Left ventricle myocardium inferior (tissue), 1 donor: ENCODE measurements at regions not wholly inside any gene's neighbourhood (a gene's known extent, or its start where the extent isn't known, plus 50 kb on each side); places are given as distances from the start of the nearest gene placed in this dataset.

Experiments
- DNase-seq: peaks from one replicate; pipeline ENCODE4 v3.0.0-alpha.2; 2020
- H3K27ac ChIP-seq: fragments of 200-600 bp; replicated peaks from 2 replicates; pipeline ENCODE4 v1.8.0; 2021
- H3K27me3 ChIP-seq: fragments of 200-600 bp; 2 replicates; pipeline ENCODE4 v1.8.0; 2021; ENCODE audit warnings: low read depth
- H3K36me3 ChIP-seq: fragments of 200-600 bp; 2 replicates; pipeline ENCODE4 v1.8.0; 2021
- H3K4me1 ChIP-seq: fragments of 200-600 bp; 2 replicates; pipeline ENCODE4 v1.8.0; 2021
- H3K4me3 ChIP-seq: fragments of 200-600 bp; 2 replicates; pipeline ENCODE4 v1.8.0; 2021; ENCODE audit warnings: mild to moderate bottlenecking, moderate library complexity
- H3K9me3 ChIP-seq: fragments of 200-600 bp; replicated peaks from 2 replicates; pipeline ENCODE4 v1.8.0; 2021
- intact Hi-C: fragments of 100-400 bp; cut with micrococcal nuclease; formaldehyde crosslinking; loops from one replicate; pipeline ENCODE4 v1.11.0; 2022
- TF ChIP-seq, protein P1 (sequence below): fragments of 200-600 bp; IDR thresholded peaks from 2 replicates; pipeline ENCODE4 v1.8.0; 2021; ENCODE audit warnings: antibody characterized with exemption, mild to moderate bottlenecking, borderline replicate concordance
- donor health status: DM: no; HTN: yes; CAD: no; lungs with severe emphysema.

GRCh38 chr17:36840796-36841195 lies 96.5 kb upstream of the LHX1 start:
- TF ChIP-seq, protein P1, sequence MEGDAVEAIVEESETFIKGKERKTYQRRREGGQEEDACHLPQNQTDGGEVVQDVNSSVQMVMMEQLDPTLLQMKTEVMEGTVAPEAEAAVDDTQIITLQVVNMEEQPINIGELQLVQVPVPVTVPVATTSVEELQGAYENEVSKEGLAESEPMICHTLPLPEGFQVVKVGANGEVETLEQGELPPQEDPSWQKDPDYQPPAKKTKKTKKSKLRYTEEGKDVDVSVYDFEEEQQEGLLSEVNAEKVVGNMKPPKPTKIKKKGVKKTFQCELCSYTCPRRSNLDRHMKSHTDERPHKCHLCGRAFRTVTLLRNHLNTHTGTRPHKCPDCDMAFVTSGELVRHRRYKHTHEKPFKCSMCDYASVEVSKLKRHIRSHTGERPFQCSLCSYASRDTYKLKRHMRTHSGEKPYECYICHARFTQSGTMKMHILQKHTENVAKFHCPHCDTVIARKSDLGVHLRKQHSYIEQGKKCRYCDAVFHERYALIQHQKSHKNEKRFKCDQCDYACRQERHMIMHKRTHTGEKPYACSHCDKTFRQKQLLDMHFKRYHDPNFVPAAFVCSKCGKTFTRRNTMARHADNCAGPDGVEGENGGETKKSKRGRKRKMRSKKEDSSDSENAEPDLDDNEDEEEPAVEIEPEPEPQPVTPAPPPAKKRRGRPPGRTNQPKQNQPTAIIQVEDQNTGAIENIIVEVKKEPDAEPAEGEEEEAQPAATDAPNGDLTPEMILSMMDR: no peak
- Histone ChIP-seq H3K9me3 (peaks cover 8% of the 10 kb centered on the region), H3K27ac (no peak overlapping the region), H3K36me3 (no peaks in the 10 kb centered on the region), H3K27me3 (peaks cover 98% of the 10 kb centered on the region), H3K4me1 (no peaks in the 10 kb centered on the region), H3K4me3 (no peak overlapping the region)
- intact Hi-C loops: no loop called here
- no peak for DNase-seq

GRCh38 chr17:36842231-36842819 lies 95.0 kb upstream of the LHX1 start:
- Histone ChIP-seq H3K27me3 (peaks cover 98% of the 10 kb centered on the region), H3K9me3 (peaks cover 8% of the 10 kb centered on the region)
- DNase-seq: no peak

DNA sequence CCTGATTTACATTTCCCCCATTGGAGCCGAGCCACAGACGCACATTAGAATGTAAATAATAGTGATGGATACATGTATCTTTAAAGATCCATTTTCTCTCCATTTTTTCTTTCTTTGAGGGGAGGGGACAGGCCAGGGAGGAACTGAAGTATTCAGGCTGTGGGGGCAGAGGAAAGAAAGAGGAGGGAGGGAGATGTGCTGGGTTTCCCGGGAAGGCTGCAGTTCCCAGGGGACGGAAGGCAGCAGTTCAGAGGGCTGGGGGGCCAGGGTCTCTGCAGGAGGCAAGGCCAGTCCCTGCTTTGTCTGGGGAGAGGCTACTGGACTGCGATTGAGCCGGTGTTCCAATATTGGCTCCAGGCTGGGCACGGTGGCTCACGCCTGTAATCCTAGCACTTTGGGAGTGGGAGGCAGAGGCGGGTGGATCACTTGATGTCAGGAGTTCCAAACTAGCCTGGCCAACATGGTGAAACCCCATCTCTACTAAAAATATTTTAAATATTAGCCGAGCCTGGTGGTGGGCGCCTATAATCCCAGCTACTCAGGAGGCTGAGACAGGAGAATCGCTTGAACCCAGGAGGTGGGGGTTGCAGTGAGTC lies 94.2 kb upstream of the LHX1 start:
- intact Hi-C loops: no loop called here
- no peaks in the 10 kb centered on the region for H3K4me1 ChIP-seq
- peaks cover 8% of the 10 kb centered on the region for H3K9me3 ChIP-seq
- H3K36me3 ChIP-seq: no peaks in the 10 kb centered on the region
- H3K4me3 ChIP-seq: no peak overlapping the region
- no peak overlapping the region for H3K27ac ChIP-seq
- no peak for DNase-seq
- H3K27me3 ChIP-seq: peaks cover 99% of the 10 kb centered on the region
- TF ChIP-seq, protein P1: no peak

More at GRCh38 chr17:36842231-36842819, 95.0 kb upstream of the LHX1 start:
- H3K4me1 ChIP-seq: no peaks in the 10 kb centered on the region
- TF ChIP-seq, protein P1: no peak
- no peaks in the 10 kb centered on the region for H3K36me3 ChIP-seq
- no peak overlapping the region for H3K27ac ChIP-seq
- no peak overlapping the region for H3K4me3 ChIP-seq
- intact Hi-C loops: no loop called here

- H3K4me3 ChIP-seq: no peak overlapping the region
- H3K36me3 ChIP-seq: no peaks in the 10 kb centered on the region
- peaks cover 8% of the 10 kb centered on the region for H3K9me3 ChIP-seq
- no peak for DNase-seq
- intact Hi-C loops: no loop called here
- TF ChIP-seq, protein P1: no peak
- peaks cover 100% of the 10 kb centered on the region for H3K27me3 ChIP-seq
- H3K4me1 ChIP-seq: no peaks in the 10 kb centered on the region
- no peak overlapping the region for H3K27ac ChIP-seq
Observed at GRCh38 chr17:36844013-36844412, 93.3 kb upstream of the LHX1 start.

DNA sequence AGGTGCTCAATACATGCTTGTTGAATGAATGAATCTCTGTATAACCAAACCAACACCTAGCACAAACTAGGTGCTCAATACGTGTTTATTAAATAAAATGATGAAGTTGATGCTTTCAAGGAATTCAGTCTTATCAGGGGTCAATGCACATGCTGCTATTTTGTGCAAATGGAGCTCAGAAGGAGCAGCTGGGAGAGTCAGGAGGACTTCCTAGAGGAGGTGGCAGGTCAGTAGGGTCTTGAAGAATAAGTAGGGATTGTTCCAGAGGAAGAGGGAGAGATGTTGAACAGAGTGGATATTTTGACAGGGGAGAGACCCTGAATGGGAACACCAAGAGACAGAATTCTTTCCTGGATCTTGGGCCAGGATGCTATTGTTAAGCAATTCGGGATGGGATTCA lies 92.7 kb upstream of the LHX1 start:
- H3K36me3 ChIP-seq: no peaks in the 10 kb centered on the region
- no peak overlapping the region for H3K27ac ChIP-seq
- peaks cover 100% of the 10 kb centered on the region for H3K27me3 ChIP-seq
- no peaks in the 10 kb centered on the region for H3K4me1 ChIP-seq
- no peak for DNase-seq
- intact Hi-C loops: no loop called here
- TF ChIP-seq, protein P1: no peak
- no peak overlapping the region for H3K4me3 ChIP-seq
- peaks cover 8% of the 10 kb centered on the region for H3K9me3 ChIP-seq
